Brain microvascular endothelial cell (primary cell): ENCODE measurements at regions not wholly inside any gene's neighbourhood (a gene's known extent, or its start where the extent isn't known, plus 50 kb on each side); places are given as distances from the start of the nearest gene placed in this dataset.

Experiments
- DNase-seq: peaks from one replicate; pipeline ENCODE4 v3.0.0-alpha.2; 2020
- H3K27ac ChIP-seq: fragments of 250-450 bp; sonication (Bioruptor Pico); 2 replicates; pipeline ENCODE4 v1.5.1; 2020; ENCODE audit warnings: mild to moderate bottlenecking, moderate library complexity
- H3K27me3 ChIP-seq: fragments of 250-450 bp; sonication (Bioruptor Pico); replicated peaks from 2 replicates; pipeline ENCODE4 v1.5.1; 2020; ENCODE audit warnings: mild to moderate bottlenecking
- H3K36me3 ChIP-seq: fragments of 250-450 bp; sonication (Bioruptor Pico); replicated peaks from 2 replicates; pipeline ENCODE4 v1.5.1; 2020; ENCODE audit warnings: mild to moderate bottlenecking
- H3K4me3 ChIP-seq: 2 replicates; pipeline ENCODE4 v1.5.1; 2011; ENCODE audit warnings: low read depth, mild to moderate bottlenecking, control low read depth, low read length, moderate library complexity
- CTCF ChIP-seq: IDR thresholded peaks from 2 replicates; pipeline ENCODE4 v1.5.1; 2011; ENCODE audit warnings: low read depth, mild to moderate bottlenecking, moderate library complexity, low read length, control low read depth, inconsistent platforms; ENCODE audit errors: missing control alignments
- in situ Hi-C: cut with HindIII; loops from 2 replicates; pipeline ENCODE4 v1.10.0; 2017; ENCODE audit warnings: low sequenced_read_pairs, low pct_ligation_motif_present

GRCh38 chr1:177796561-177796960 lies 173.3 kb downstream of the SEC16B start:
- H3K4me3 ChIP-seq, result no peak overlapping the region
- no peak for TF ChIP-seq CTCF
- H3K27me3 ChIP-seq, result no peaks in the 10 kb centered on the region
- in situ Hi-C loops, result no loop called here
- no peaks in the 10 kb centered on the region for H3K36me3 ChIP-seq
- no peak overlapping the region for H3K27ac ChIP-seq
- DNase-seq, result no peak

- no peak overlapping the region for H3K27ac ChIP-seq
- DNase-seq, result no peak
- TF ChIP-seq CTCF, result no peak
Observed at GRCh38 chr1:177794376-177794991, 175.4 kb downstream of the SEC16B start.

GRCh38 chr1:177793900-177794299 lies 176.0 kb downstream of the SEC16B start:
- no peak overlapping the region for H3K4me3 ChIP-seq
- no peaks in the 10 kb centered on the region for H3K27me3 ChIP-seq
- in situ Hi-C loops, result no loop called here
- TF ChIP-seq CTCF, result no peak
- no peak for DNase-seq
- H3K27ac ChIP-seq, result no peak overlapping the region
- no peaks in the 10 kb centered on the region for H3K36me3 ChIP-seq

More at GRCh38 chr1:177794376-177794991, 175.4 kb downstream of the SEC16B start:
- Histone ChIP-seq H3K36me3 (no peaks in the 10 kb centered on the region), H3K27me3 (no peaks in the 10 kb centered on the region), H3K4me3 (no peak overlapping the region)
- in situ Hi-C loops, result no loop called here

GRCh38 chr1:177790566-177790965 lies 179.3 kb downstream of the SEC16B start:
- no peak overlapping the region for H3K4me3 ChIP-seq
- no peak overlapping the region for H3K27ac ChIP-seq
- no peaks in the 10 kb centered on the region for H3K36me3 ChIP-seq
- DNase-seq, result no peak
- no peaks in the 10 kb centered on the region for H3K27me3 ChIP-seq
- in situ Hi-C loops, result no loop called here
- TF ChIP-seq CTCF, result no peak

GRCh38 chr1:177789956-177790355 lies 179.9 kb downstream of the SEC16B start:
- no peak overlapping the region for H3K4me3 ChIP-seq
- H3K27ac ChIP-seq, result no peak overlapping the region
- in situ Hi-C loops, result no loop called here
- no peaks in the 10 kb centered on the region for H3K36me3 ChIP-seq
- H3K27me3 ChIP-seq, result no peaks in the 10 kb centered on the region
- no peak for DNase-seq
- TF ChIP-seq CTCF, result no peak

- in situ Hi-C loops, result no loop called here
- no peak for DNase-seq
- no peaks in the 10 kb centered on the region for H3K27me3 ChIP-seq
- H3K36me3 ChIP-seq, result no peaks in the 10 kb centered on the region
- no peak for TF ChIP-seq CTCF
- H3K4me3 ChIP-seq, result no peak overlapping the region
- no peak overlapping the region for H3K27ac ChIP-seq
Observed at GRCh38 chr1:177786176-177786745, 183.6 kb downstream of the SEC16B start.
